NOMO-1 (cell line): ENCODE measurements at regions not wholly inside any gene's neighbourhood (a gene's known extent, or its start where the extent isn't known, plus 50 kb on each side); places are given as distances from the start of the nearest gene placed in this dataset.

Experiments
- DNase-seq, 2 experiments: peaks; one replicate each; lab custom pipeline; 2025; ENCODE audit not compliant: unreplicated experiment in 2 of 2; lab: John Stamatoyannopoulos, UW

DNA sequence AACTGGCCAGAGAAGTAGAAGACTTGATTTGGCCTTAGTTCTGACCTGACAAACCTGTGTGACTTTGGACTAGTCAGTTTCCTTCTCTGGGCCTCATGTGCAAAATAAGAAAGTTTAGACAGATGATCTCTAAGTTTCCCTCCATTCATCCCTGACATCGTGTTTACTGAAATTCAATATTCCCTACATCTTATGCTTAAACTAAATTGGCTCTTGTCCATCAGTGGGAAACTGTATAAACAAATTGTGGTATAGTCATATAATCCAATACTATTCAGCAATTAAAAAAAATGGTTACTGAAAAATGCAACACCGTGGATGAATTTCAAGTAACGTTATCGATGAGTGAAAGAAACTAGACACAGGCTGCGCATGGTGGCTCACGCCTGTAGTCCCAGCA is 64.4 kb upstream of the HRH1 start:
- DNase-seq, result no peak

GRCh38 chr3:11090551-11090950 is 63.7 kb upstream of the HRH1 start:
- no peak for DNase-seq

DNA sequence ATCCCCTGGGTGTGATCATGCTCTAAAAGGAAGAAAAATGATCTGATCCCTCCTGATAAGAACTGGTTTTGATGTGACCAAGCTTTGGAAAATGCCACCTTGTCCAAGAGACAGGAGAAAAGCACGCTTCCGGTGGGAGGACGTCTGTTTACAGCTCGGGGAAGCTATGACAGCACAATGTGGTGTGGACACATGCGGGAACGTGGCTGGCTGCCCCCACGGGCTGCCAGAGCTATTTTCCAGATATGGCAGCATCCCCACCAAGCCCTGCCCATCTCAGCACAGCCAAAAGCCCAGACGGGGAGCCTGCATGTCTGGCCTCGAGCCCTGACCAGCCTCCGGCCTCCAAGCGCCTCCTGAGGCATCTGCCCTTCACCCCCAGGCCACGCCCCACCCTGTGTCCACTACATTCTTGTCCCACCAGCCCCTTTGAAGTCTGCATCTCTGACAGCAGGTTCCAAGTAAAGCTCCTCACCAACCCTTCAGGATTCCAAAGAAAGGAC is 63.2 kb upstream of the HRH1 start:
- DNase-seq, result no peak

- no peak for DNase-seq
These were observed 62.5 kb upstream of the HRH1 start for GRCh38 chr3:11091791-11092190.

DNA sequence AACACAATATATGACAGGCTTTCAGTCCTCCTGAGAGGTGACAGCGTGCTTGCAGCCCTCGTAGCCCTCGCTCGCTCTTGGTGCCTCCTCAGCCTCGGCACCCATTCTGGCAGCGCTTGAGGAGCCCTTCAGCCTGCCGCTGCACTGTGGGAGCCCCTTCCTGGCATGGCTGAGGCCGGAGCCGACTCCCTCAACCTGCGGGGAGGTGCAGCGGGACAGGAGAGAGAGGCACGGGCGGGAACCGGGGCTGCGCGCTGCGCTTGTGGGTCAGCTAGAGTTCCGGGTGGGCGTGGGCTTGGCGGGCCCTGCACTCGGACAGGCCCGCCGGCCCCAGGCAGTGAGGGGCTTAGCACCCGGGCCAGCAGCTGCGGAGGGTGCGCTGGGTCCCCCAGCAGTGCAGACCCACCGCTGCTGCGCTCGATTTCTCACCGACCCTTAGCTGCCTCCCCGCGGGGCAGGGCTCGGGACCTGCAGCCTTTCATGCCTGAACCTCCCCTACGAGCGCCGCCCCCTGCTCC is 60.4 kb upstream of the HRH1 start:
- no peak for DNase-seq

DNA sequence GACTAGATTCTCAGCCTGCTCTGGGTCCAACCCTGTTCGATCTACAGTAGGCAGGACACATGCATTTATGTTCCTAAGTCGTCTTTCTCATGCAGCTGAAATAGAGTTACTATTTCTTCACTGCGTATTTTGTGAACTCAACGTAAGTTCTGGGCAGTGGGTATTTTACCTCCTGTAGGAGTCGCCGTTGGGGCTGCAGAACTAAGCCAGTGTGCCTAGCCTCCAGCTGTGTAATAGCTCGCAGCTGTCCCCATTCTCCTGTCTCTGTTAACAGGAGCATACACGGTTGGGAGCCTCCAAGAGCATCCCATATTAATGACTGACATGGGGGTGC is 58.4 kb upstream of the HRH1 start:
- DNase-seq, result no peak

- peak; percentile 64 to 72 for DNase-seq
These were observed 57.8 kb upstream of the HRH1 start for GRCh38 chr3:11096266-11097139.

GRCh38 chr3:11099306-11099705 is 55.0 kb upstream of the HRH1 start:
- no peak for DNase-seq
